SW480 (cell line): ENCODE measurements at regions not wholly inside any gene's neighbourhood (a gene's known extent, or its start where the extent isn't known, plus 50 kb on each side); places are given as distances from the start of the nearest gene placed in this dataset.
"Not testable (repeated sequence)": the region's sequence is repeated elsewhere in the genome, so short reads cannot be mapped to it uniquely, and the experiment has no call there.

Experiments used
- DNase-seq: peaks from one replicate; pipeline ENCODE4 v3.0.0-alpha.2; 2016; ENCODE audit warnings: low spot score

- peak; percentile 0 for DNase-seq
Observed at GRCh38 chrX:45668686-45669443, 468.2 kb upstream of the DIPK2B start.

- no peak for DNase-seq
Observed at GRCh38 chrX:45667666-45668065, 467.0 kb upstream of the DIPK2B start.

GRCh38 chrX:45664727-45665290, 464.1 kb upstream of the DIPK2B start:
- no peak for DNase-seq

- DNase-seq, result no peak
Observed at GRCh38 chrX:45660477-45660876, 459.8 kb upstream of the DIPK2B start.

GRCh38 chrX:45633419-45633818, 432.7 kb upstream of the DIPK2B start:
- no peak for DNase-seq

GRCh38 chrX:45632506-45632905, 431.8 kb upstream of the DIPK2B start:
- no peak for DNase-seq

GRCh38 chrX:45630078-45630477, 429.4 kb upstream of the DIPK2B start:
- DNase-seq, result no peak

GRCh38 chrX:45628041-45628440, 427.4 kb upstream of the DIPK2B start:
- no peak for DNase-seq

- no peak for DNase-seq
Observed at GRCh38 chrX:45623266-45623665, 422.6 kb upstream of the DIPK2B start.

GRCh38 chrX:45622538-45622937, 421.9 kb upstream of the DIPK2B start:
- no peak for DNase-seq

- no peak for DNase-seq
Observed at GRCh38 chrX:45622042-45622423, 421.4 kb upstream of the DIPK2B start.

GRCh38 chrX:45621376-45622041, 420.8 kb upstream of the DIPK2B start:
- no peak for DNase-seq

GRCh38 chrX:45619290-45619689, 418.6 kb upstream of the DIPK2B start:
- DNase-seq, result no peak

GRCh38 chrX:45615591-45615990, 414.9 kb upstream of the DIPK2B start:
- DNase-seq, result not testable (repeated sequence)

GRCh38 chrX:45614853-45615252, 414.2 kb upstream of the DIPK2B start:
- DNase-seq, result no peak

GRCh38 chrX:45602151-45602550, 401.5 kb upstream of the DIPK2B start:
- DNase-seq, result no peak

- no peak for DNase-seq
Observed at GRCh38 chrX:45601052-45601451, 400.4 kb upstream of the DIPK2B start.

- no peak for DNase-seq
Observed at GRCh38 chrX:45598861-45599260, 398.2 kb upstream of the DIPK2B start.

- no peak for DNase-seq
Observed at GRCh38 chrX:45596188-45596808, 395.6 kb upstream of the DIPK2B start.

- no peak for DNase-seq
Observed at GRCh38 chrX:45592101-45592500, 391.4 kb upstream of the DIPK2B start.

- no peak for DNase-seq
Observed at GRCh38 chrX:45591650-45592049, 391.0 kb upstream of the DIPK2B start.

GRCh38 chrX:45584717-45585116, 384.0 kb upstream of the DIPK2B start:
- no peak for DNase-seq

GRCh38 chrX:45577361-45577760, 376.7 kb upstream of the DIPK2B start:
- no peak for DNase-seq
